ENCODE measurements at regions not wholly inside any gene's neighbourhood (a gene's known extent, or its start where the extent isn't known, plus 50 kb on each side); places are given as distances from the start of the nearest gene placed in this dataset.

GRCh38 chr2:60003076-60003475, 550.4 kb downstream of the BCL11A start:
- TF ChIP-seq YY1 (IDR thresholded peaks at IDR 0.05; ENCODE audit: low read depth, low read length) (no peak), GABPA (IDR thresholded peaks at IDR 0.05; ENCODE audit: low read depth) (no peak), IRF3 (IDR thresholded peaks at IDR 0.05) (no peak)

Data from GM12878 (cell line).